GM18498 (cell line): ENCODE measurements at regions not wholly inside any gene's neighbourhood (a gene's known extent, or its start where the extent isn't known, plus 50 kb on each side); places are given as distances from the start of the nearest gene placed in this dataset.
"Not testable (repeated sequence)": the region's sequence is repeated elsewhere in the genome, so short reads cannot be mapped to it uniquely, and the experiment has no call there.

Experiments used
- ATAC-seq: cut with Tn5 transposase; IDR thresholded peaks from one replicate; pipeline ENCODE4 v1.9.1; 2021; ENCODE audit warnings: mild to moderate bottlenecking, moderate library complexity; ENCODE audit not compliant: unreplicated experiment

DNA sequence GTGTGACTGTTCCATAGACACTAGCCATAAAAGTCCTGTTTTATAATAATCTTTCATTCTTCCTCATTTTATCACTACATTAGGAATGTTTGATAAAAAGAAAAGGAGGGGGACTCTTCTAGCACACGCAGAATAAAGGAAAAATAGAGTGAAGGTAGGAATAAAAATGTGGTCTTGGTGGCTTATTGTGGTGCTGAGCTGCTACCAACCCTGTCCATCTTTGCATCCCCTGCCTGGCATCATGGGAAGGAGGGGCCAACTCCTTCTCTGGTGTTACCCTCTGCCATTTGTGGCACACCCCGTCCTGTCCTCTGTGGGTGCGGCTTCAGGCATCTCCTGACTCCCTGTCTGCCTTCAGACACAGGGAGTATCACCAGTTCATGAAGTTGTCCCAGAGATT is 104.9 kb upstream of the ZNF536 start:
- ATAC-seq: no peak

DNA sequence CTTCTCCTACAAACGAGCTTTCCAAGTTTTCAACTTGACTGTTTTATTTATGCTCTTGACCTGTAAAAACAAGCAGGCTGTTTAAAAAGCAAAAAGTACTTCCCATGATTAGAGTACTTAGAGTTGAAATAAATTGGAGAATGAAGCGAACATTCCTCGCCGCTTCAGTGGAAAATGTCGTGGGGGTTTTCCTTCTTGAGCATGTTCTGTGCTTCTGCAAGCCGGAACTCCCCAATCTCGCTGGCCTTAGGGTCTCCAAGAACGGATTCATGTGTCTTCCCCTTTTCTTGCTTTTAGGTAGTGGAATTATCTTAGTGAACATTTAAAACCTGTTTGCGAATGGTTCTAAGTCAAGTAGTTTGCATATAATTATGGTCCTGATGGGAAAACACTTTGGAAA is 103.6 kb upstream of the ZNF536 start:
- no peak for ATAC-seq

DNA sequence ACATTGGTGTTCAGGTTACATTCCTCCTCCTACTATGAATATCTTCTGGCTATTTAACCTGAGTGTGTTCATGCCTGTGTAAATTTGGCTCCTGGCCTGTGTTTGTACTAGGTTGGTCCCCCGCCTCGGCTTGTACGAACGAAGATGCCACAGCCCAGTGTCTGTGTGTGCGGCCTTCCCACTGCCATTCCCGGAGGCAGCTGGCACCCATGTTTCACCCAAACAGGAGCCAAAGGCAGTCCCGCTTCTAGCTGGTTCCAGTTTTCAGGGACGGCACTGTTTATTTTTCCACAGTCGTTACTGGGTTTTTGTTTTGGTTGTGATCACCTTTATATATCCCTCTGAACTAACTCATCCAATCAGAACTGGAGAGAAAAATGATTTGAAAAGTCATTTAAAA is 102.5 kb upstream of the ZNF536 start:
- no peak for ATAC-seq

DNA sequence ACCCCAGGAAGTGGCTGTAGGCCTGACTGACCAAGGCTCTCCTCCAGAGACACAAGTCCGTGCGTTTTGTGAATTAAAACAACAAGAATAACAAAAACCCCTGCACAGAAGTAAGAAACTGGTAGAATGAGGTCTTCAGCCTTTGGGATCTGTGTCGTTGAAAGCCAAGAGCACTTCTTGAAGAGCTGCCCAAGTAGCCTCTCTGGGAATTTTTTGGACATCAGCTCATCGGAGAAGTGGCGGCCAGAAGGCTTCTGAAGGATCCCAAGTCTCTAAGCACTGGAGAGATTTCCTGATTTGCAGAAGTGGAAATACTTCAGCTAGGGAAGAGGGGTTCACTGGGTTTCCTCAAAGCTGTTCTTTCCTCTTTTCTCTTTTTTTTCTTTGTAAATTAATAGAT is 100.4 kb upstream of the ZNF536 start:
- ATAC-seq: no peak

DNA sequence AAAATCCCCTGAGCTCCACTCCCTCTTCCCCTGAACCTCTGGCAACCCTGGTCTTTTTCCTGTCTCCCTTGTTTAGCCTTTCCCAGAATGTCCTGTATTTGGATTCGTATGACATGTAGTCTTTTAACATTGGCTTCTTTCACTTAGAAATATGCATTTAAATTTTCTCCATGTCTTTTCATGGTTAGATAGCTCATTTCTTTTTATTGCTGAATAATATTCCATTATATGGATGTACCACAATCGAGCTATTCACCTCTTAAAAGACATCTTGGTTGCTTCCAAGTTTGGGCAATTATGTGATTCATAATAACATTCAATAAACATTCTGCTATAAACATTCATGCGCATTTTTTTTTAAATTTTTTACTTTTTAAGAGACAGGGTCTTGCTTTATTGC is 99.6 kb upstream of the ZNF536 start:
- no peak for ATAC-seq

DNA sequence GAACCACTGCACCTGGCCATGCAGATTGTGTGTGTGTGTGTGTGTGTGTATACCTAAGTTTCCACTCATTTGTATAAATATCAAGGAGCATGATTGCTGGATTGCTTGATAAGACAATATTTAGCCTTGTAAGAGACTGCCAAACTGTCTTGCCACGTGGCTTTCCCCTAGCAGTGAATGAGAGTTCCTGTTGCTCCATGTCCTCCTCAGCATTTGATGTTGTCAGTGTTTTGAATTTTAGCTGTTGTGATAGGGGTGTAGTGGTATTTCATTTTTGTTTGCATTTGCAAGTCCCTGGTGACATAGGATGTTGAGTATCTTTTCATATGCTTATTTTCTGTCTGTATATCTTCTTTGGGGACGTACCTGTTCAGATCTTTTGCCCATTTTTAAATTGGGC is 99.0 kb upstream of the ZNF536 start:
- ATAC-seq: no peak

DNA sequence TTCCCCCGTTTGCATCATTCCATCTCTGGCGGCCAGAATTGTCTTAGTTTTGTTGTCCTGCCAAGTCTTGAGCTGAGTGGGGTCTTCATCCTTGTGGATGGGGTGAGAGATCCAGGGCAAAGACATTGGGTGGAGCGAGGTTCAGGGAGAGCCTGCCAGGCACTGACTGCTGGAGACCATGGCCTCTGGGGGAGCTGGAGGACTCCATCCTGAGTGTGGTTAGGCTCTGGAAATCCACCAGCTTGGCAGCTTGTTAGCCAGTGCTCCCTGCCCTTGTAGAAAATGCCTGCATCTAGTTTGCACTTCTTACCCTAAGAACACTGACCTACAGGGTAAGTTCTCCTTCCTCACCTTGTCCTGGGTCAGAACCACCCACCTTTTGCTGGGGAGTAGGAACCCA is 97.2 kb upstream of the ZNF536 start:
- ATAC-seq: no peak

DNA sequence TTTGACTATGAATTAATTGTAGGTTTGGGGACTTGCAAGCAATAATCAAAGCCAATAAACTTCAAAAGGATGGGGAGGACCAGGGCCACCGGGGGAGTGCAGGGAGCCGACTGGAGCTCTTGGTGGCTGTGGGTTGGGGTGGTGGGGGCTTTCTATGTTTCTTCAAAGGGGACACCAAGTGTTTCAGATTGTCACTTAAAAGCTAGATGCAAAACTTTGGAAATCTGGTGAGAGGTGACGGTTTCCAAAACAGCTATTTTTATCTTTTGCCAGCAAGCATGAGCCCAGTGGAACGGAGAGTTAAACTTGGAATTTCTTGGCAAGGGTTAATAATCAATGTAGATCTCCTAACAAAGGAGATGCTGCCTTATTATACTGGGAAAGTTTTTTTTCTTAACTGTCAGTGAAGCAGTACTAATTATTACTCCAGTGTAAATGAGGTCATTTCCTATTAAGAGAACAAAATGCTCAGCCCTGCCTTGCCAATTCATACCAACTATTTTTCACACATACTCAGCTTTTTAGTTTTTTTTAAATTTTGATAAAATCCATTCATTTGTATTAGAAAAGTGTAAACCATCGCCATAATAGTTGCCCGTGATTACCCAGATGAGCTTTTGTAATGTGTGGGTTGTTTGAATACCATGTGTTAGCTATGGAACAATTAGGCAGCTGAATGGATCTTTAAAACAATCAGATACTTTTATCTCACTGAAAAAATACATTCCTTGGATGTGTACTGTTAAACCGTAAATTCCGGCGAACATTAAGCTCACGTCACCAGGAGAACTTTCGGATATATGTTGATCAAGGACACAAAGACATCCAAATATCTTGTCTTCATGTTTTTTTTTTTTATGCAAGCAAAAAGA is 95.9 kb upstream of the ZNF536 start:
- ATAC-seq: no peak

DNA sequence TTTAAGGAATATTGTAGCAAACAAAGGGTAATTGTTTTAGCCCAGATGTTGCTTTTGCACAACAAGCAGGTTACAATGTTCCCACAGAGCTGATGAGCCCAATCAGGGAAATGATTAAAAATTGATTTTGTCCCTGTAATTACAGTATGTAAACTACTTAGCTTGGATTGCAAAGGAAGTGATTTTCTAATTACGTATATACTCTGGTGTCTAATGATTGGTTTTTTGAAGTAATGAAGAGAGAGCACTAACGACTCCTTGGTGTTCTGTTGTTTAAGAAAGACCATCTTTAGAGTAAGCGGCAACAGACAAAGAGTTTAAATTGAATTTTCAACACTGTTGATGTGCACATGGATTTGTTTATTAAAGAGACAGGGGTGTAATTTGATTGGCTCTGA is 95.3 kb upstream of the ZNF536 start:
- ATAC-seq: no peak

DNA sequence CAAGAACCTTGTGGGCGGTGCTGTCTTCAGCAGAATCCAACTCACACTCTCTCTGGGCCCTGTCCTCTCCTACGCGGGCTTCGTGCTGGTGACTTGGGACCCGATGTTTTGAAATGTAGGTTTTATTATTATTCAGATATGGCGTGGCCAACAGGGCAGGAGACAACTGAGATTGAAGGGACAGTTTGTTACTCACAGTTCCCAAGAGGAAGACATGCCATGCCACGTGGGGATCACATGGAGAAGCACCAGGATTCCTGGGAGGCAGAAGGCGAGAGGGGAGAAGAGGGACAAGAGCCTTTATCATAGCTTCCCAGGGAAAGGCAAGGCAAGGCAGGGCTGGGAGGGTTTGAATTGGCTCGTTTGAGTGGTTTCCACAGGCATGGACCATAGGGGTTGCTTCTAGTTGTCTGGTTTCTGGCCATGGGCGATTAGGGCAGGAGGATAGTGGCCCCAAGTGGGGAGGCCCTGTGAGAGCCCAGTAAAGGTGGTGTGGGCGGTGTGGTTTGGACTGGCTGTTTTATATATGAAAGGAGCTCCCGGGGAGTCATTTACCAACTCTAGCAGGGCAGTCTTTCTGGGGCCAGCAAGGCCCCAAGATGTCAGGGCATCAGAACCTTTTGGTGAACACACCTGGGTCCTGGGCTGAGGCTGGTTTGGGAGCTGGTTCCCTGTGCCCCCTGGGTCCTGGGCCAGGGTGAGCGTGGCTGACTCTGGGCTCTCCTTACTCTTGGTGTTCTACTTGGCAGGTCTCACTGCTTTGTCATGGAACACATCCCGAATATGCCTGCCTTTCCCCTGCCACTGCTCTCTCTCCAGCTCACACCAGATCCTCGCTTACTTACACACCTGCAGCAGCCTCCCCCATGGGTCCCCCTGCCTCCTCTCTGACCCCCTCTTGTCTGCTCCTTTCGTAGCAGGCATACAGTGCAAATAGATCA is 94.0 kb upstream of the ZNF536 start:
- ATAC-seq: no peak

DNA sequence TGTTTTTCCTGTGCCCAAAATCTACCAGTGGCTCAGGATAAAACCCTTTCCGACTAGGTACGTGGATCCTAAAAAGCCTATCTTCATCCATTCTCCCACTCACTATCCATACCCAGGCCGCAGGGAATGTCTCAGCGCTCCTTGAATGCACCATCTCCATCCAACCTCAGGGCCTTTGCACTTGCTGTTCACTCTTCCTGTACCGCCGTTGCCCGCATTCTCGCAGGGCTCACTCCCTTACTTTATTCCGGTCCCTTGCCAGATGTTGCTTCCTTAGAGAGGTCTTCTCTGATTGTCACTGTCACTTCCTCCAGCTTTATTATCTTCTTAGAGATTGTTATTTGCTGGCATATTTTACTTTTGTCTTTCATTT is 93.3 kb upstream of the ZNF536 start:
- no peak for ATAC-seq

DNA sequence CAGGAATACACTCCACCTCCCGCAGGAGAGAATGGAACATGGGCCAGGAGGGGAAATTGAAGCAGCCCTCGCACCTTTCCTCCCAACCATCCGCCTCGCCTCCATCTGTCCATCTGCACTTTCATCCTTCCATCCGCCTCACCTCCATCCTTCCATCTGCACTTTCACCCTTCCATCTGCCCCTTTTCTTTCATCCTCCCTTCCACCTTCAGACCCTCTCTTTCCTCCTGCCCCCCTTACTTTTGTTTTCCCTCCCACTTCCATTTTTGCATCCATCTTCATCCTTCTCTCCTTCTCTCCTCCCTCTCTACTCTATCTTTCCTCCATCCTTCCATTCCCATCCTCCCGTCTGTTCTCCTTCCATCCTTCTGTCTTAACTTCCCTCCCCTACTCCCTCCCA is 92.2 kb upstream of the ZNF536 start:
- ATAC-seq: no peak

DNA sequence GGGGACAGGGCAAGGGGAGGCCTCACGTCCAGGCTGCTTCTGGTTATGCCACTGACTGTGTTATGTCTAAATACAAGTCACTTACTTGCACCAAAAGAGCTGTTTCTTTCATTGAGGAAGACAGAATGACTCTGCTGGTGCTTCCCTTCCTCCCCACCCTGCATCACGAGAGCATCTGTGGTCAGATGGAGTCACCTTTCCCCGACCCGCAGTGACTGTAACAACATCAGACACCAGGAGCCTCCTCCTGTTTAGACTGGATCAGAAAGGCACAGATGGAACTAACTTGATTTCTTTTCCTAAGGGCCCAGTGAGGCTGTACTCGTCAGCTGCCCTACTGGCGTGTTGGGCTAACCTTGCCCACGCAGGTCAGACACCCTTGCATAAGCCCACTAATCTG is 90.3 kb upstream of the ZNF536 start:
- no peak for ATAC-seq

DNA sequence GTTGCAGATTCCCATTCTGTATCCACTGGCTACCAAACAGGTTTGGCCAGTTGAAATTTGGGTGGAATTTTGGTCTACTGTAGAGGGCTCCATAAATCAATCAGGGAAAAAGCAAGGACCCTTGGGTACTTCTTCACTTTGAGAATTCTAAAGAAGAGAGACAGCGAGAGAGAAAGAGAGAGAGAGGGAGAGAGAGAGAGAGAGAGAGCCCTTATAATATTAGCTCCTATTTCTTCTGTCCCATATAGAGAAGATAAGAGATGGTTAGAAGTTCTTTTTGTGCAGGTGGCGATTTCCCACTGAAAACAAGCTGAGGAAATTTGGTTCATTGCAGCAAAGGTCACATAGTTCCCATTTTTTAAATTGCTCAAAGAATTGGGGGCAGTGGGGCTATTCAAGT is 88.6 kb upstream of the ZNF536 start:
- no peak for ATAC-seq

DNA sequence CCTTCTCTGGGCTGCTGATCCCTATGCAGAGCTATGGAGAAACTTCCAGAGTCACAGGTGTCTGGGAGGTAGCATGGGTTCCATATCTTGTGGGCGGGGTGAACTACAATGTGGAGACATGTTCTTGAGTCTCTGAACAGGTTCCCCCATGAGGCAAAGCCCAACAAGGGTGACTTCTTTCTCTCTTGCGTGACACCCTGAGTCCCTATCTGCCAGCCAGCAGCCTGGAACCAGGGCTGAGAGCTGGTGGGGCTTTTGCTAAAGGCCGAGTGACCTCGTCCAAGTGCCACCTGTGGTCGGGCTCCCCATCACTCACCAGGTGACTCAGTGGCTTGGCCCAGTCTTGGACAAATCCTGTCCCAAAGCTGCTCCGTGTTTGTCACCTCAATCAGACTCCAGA is 88.0 kb upstream of the ZNF536 start:
- no peak for ATAC-seq

DNA sequence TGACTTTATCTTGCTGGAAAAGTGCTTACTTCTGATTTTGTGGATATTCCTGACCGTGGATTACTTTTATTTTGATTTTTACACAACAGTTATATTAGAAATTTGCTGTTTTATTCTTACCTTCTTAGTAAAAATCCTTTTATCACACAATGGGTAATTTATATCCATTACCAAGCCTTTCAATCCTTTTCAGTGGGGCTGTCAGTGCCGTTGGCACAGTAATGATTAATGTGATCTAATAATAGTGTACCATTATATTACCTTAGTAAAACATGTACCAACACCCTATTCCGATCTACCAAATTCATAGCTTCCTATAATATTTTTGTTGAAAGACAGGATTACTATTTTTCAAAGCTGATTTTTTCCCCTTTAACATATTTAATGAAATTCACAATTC is 87.3 kb upstream of the ZNF536 start:
- no peak for ATAC-seq

DNA sequence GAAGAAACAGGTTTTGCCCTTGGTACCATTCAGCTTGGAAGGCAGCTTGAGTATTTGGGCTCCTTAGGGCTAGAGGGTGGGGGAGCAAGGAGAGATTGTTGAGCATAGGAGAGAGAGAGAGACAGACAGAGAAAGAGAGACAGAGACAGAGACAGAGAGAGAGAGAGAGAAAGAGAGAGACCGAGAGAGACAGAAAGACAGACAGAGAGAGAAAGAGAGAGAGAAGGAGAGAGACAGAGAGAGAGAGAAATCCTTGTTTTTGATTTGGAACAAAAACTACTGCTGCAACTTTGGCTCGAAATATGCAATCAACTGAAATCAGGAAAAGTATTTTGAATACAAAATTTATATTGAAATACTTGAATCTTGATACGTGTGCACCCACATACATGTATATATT is 85.8 kb upstream of the ZNF536 start:
- ATAC-seq: no peak

DNA sequence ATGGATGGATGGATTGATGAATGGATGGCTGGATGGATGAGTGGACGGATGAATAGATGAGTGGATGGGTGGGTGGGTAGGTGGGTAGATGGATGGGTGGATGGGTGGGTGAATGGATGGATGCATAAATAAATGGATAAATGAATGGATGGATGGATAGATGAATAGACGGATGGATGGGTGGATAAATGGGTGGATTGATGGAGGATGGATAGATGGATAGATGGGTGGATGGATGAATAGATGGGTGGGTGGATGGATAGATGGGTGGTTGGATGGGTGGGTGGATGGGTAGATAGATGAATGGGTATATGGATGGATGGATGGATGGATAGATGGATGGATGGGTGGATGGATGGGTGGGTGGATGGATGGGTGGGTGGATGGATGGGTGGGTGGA is 84.9 kb upstream of the ZNF536 start:
- no peak for ATAC-seq

DNA sequence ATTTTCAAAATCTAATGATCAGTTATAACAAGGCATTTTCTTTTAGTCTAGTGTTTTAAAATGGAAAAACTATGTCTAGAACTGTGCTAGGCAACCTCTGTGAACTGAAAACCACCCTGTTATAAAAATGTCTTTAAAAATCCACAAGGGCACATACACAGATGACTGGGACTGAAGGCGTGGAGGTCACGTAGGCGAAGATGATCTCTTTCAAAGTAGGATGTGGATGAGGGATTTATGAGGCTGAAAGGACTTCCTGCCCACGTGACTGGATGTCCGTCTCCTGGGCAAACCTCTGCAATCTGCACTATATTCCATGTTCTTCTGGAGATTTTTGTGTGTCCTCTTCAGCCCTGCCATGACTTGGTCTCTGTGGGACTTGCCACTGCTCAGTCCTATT is 84.2 kb upstream of the ZNF536 start:
- no peak for ATAC-seq

DNA sequence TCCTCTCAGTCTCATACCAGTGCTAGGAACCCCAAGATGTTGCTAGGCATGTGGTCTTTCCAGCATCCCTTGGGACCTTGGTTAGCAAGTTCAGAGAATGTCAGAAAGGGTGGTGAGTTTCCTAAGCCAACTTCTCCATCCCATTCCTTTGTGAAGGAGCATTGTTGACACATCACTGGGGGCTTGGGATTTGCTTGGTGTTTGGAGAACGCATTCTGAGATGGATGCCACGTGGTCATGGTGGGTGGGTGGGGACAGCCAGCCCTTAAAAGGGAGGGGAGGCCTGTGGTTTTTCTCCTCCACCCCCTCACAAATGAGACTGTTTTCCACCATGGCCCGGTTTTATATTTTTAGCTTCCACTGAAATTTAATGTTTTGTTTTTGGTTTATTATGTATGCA is 83.3 kb upstream of the ZNF536 start:
- ATAC-seq: no peak

DNA sequence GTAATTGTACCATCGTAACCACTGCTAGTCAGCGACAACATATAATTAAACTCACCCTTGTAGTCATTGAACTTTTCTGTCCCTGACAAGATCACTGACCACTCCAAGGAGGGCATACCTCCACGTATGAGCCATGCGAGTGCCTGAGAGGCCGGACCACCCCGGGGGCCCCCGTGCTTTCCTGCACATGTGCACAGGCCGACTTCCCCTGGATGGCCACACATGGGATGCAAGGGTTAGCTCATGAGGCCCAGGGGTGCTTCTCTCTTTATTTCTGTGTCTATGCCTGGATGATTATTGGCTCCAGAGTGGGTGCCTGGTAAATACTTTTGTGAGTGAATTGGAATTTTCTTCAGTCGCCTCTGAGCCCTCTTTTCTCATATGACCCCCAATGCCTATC is 82.8 kb upstream of the ZNF536 start:
- no peak for ATAC-seq

DNA sequence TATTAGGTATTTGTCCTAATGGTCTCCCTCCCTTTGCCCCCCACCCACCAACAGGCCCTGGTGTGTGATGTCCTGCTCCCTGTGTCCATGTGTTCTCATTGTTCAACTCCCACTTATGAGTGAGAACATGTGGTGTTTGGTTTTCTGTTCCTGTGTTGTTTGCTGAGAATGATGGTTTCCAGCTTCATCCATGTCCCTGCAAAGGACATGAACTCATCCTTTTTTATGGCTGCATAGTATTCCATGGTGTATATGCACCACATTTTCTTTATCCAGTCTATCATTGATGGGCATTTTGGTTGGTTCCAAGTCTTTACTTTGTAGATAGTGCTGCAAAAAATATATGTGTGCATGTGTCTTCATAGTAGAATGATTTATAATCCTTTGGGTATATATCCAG is 81.4 kb upstream of the ZNF536 start:
- not testable (repeated sequence) for ATAC-seq
